PC-9 (cell line): ENCODE measurements at regions not wholly inside any gene's neighbourhood (a gene's known extent, or its start where the extent isn't known, plus 50 kb on each side); places are given as distances from the start of the nearest gene placed in this dataset.

ENCODE experiments used
- EZH2 ChIP-seq: fragments of 200-600 bp; sonication (generic); IDR thresholded peaks from 2 replicates; pipeline ENCODE4 v1.8.0; 2017; ENCODE audit warnings: antibody characterized with exemption, low read depth
- TF ChIP-seq, protein P1 (sequence below): fragments of 200-600 bp; sonication (generic); conservative IDR thresholded peaks from 2 replicates; pipeline ENCODE4 v1.6.1; 2017; ENCODE audit warnings: mixed run types, antibody characterized with exemption, mild to moderate bottlenecking, moderate library complexity

GRCh38 chr9:79425840-79426239 is 145.9 kb upstream of the TLE4 start:
- TF ChIP-seq, protein P1, sequence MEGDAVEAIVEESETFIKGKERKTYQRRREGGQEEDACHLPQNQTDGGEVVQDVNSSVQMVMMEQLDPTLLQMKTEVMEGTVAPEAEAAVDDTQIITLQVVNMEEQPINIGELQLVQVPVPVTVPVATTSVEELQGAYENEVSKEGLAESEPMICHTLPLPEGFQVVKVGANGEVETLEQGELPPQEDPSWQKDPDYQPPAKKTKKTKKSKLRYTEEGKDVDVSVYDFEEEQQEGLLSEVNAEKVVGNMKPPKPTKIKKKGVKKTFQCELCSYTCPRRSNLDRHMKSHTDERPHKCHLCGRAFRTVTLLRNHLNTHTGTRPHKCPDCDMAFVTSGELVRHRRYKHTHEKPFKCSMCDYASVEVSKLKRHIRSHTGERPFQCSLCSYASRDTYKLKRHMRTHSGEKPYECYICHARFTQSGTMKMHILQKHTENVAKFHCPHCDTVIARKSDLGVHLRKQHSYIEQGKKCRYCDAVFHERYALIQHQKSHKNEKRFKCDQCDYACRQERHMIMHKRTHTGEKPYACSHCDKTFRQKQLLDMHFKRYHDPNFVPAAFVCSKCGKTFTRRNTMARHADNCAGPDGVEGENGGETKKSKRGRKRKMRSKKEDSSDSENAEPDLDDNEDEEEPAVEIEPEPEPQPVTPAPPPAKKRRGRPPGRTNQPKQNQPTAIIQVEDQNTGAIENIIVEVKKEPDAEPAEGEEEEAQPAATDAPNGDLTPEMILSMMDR, result no peak
- TF ChIP-seq EZH2, result no peak
